Stimulated activated CD4-positive, alpha-beta T cell treated with anti-CD3 and anti-CD28 coated beads, Interleukin-15, amount 100 ng/mL, for 24 hours (primary cell): ENCODE measurements at regions not wholly inside any gene's neighbourhood (a gene's known extent, or its start where the extent isn't known, plus 50 kb on each side); places are given as distances from the start of the nearest gene placed in this dataset.

Experiments
- DNase-seq: peaks from one replicate; pipeline ENCODE4 v3.0.0-alpha.2; 2020

DNA sequence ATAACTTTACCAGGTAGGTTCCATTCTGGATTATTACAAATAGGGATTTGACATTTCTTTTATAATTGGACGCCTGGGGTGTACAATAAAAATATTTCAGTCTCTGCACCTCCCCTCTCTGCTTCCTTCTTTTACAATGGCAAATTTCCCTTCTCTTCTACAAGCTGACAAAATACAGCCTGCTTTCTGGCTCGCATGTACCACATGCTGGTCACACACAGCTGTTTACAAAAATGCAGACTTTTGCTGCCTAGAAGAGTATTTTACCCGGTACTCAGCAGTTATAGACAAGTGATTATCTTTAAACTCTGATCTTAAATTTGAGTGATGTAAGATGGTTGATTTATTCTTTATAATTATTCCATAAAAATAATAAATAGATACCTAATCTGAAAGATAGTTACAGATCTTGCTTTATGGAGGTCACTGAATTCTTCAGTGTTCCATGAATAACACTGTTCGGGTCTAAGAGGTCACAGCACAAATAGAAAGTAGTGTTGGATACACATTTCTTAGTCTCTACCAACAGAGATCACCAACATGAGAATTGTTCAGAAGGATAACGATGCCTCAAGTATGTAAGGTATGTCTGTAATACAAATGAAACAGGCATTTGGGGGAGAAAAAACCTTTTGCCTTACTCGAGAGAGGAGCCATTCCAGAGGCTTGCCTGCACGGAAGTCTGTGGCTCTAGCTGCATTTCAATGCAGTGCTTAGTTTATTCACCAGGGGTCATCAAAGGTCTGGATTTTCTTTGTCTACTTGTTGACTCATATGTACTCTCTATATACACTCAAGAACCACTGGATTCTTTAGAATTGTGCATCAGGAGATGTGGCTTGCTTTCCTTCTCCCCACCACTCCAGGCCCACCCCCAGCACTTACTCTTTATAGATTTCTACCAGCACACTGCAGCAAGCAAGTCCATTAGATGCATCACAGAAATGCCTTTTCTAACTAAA, 206.6 kb upstream of the RFX3 start:
- DNase-seq, result peak; percentile 49

DNA sequence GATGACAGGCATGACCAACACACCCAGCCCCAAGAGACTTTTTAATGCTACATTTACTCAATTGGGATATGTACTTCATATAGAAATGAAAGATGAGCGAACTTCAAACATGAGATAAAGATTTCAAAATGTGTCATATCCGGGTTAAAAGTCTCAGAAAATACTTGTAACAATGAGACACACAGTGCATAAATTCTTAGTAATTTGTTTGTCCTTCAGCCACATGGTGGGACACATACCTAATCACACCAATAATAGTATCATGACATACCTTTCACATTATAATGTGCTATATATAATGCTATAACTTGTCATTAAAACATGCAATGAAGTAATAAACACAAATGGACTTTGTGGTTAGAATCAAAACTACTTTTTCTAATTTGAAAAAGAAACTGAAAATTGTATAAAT, 204.7 kb upstream of the RFX3 start:
- DNase-seq, result no peak

DNA sequence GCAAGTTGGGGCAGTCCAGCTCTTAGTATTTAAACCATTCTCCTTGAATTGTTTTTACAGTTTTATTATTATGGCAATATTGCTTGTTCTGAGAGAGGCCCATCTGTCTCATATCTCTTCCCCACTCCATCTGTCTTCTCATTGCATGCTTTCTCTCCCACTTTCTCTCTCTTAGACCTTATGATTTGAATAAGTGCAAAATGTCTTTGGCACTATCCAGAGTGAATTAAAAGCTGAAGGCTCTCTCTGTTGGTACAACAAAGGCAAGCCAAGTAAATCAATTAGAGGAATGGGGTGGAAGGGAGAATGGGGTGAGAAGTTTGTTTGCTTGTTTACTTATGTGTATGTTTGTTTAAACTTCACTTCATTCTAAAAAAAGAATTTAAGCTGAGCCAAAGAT, 195.3 kb upstream of the RFX3 start:
- DNase-seq, result no peak

GRCh38 chr9:3719286-3719685, 193.5 kb upstream of the RFX3 start:
- no peak for DNase-seq

DNA sequence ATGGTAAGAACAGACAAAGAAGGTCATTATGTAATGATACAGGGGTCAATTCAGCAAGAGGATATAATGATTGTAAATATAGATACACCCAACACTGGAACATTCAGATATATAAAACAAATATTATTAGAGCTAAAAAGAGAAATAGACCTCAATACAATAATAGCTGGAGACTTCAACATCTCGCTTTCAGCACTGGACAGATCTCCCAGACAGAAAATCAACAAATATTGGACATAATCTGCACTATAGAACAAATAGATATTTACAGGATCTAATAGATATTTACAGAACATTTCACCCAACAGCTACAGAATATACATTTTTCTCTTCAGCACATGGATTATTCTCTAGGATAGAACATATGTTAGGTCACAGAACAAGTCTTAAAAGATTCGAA, 190.6 kb upstream of the RFX3 start:
- no peak for DNase-seq

DNA sequence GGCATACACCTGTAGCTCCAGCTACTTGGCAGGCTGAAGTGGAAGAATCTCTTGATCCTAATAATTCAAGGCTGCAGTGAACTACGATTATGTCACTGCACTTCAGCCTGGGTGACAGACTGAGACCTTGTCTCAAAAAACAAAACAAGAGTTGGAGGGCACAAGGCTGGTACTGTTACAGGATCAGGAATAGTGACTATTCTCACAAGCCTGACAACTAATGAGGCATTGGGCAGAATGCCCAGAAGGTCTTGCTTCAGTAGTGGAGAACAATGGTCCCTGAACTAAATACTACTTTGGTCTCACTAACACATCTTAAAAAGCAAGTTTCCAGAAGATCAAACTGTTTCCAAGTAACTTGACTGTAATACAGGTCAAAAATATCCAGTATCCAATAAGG, 182.9 kb upstream of the RFX3 start:
- no peak for DNase-seq

- DNase-seq, result no peak
Observed at GRCh38 chr9:3704890-3705289, 179.1 kb upstream of the RFX3 start.

GRCh38 chr9:3700772-3701171, 175.0 kb upstream of the RFX3 start:
- no peak for DNase-seq

GRCh38 chr9:3699883-3700282, 174.1 kb upstream of the RFX3 start:
- DNase-seq, result no peak

GRCh38 chr9:3698531-3698930, 172.7 kb upstream of the RFX3 start:
- no peak for DNase-seq

DNA sequence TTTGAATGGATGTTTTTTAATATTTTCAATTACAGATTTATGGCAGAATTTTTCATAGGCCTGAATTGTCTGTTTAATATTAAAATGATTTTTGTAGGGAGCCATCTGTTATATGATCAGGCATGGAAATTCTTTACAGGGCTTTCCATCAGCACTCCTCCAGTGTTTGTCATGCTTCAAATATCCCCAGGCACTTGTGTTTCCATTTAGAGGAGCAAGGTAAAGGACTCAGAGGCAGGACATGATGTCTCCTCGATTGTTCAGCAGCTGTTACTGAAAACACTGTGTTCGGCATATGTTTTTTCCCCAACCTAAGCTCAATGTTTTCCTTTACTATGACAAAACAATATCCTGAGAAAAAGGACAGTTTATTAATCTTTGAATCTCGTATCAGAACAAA, 172.3 kb upstream of the RFX3 start:
- DNase-seq, result no peak

DNA sequence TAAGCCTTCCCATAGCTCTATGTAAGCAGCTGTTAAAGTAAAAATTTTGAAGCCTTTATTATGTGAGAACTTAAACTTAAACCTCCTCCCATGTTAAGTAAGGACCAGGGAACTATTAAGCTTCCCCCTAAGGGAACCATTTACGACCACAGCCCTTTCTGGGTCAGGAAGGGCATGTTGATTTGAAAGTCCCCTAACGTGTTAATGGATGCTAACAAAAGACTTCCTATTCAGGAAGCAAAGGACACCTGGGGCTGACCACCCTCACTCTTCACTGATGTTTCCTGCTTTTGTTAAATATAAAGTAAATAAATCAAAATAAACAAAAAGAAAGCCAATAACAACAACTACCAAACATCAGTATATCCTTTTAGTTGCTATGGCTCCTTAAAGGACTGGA, 170.6 kb upstream of the RFX3 start:
- no peak for DNase-seq

- no peak for DNase-seq
Observed at GRCh38 chr9:3692606-3693005, 166.8 kb upstream of the RFX3 start.

DNA sequence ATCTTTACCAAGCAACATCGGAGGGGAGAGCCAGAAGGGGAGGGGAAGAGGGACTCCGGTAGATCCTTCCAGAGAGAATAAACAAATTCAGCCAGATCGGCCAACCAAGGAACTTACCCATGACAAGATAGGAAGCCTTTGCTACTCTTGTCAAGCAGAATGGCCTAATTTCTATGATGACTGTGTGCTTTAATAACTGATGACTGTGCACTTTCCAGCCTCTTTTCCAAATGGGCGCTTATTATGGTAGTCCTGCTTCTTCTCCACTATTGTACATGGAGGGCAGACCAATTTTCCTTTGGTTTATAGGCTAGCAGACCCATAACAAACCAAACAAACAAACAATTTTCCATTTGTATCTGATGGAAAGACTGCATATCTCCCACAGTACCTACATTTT, 163.8 kb upstream of the RFX3 start:
- DNase-seq, result no peak

DNA sequence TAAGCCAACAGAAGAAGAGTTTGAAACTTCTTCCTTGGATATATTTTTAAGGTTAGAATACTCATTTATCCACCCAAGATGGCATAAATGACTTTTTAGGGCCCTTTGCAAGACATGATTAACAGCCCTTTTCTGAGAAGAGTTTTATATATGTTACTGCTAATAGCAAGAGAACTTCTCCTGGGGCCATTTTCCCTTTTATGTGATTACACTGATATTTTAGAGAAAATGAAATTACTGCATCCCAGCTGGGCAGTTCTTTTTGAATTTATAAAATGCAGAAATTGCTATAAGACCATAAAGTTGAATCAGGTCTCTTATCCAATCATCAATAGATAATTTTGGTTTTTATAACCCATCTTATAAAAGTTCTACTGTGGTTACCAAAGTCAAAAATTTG, 161.3 kb upstream of the RFX3 start:
- no peak for DNase-seq

- DNase-seq, result no peak
Observed at GRCh38 chr9:3682186-3682585, 156.4 kb upstream of the RFX3 start.

- DNase-seq, result no peak
Observed at GRCh38 chr9:3677541-3677940, 151.7 kb upstream of the RFX3 start.

DNA sequence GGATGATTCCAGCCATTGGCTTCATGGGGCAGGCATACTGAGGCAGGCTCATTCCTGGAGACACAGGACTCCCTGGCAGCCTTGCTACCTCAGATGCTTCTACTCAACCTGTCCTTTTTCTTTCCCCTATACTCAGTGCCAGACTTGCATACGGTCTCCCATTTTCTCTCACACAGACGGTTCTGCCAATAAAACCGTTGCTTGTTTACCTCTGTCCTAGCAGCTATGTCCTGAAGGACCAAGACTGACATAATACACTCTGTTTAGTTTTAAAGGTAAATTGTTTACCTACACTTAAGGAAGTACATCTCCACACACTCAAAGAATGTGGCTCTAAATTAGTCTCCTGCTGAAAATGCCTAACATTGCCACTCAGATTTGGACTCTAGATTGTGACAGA, 151.0 kb upstream of the RFX3 start:
- DNase-seq, result no peak

DNA sequence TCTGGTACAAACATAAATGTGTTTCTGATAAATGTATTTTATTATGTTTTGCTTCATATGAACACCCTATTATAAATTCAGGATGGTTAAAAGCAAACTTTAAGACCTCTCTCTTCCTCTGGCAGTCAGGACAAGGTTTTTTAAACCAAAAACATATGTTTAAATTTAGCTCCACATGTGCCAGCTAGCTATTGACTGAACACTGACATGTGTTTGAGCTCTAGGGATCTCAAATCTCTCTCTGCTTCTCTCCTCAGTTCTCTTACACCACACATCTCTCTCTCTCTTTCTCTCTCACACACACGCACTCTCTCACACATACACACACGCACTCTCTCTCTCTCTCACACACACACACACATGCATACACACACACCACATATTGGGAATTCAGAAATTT, 150.1 kb upstream of the RFX3 start:
- DNase-seq, result no peak

DNA sequence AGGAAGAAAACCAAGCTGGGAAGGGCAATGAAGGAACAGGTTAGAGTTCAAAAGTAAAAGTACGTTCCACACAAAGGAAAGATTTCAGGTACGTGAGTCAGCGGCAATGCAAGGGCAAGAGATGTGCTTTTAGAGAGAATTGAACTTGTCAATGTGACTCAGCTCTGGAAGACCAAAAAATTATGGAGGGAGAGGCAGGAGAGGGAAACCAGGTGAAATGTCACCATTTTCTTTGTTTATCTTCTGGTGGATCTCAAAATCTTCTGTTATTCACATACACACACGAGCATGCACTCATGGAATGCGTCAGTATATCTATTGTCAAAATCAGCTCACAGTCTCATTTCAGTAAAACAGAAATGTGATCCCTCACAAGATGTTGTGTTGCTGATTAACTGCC, 148.8 kb upstream of the RFX3 start:
- no peak for DNase-seq

DNA sequence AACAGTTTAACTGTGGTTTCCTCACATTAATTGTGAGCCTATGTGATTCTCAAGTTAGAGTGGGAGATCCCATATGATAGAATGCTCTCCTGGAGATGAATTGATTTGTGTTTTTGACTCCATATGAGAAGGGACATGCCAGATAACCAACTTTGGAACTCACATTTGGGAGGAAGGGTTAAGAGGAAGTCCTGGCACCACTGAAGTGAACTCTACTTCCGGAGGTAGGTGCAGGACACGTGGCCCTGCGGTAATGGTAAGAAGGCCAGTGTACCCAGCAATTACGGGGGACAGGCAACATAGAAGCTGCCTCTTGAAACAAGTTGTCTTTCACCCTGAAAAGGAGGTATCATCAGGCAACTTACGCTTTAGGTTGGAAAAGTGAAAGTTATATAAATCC, 146.6 kb upstream of the RFX3 start:
- DNase-seq, result no peak

GRCh38 chr9:3664044-3664443, 138.2 kb upstream of the RFX3 start:
- DNase-seq, result no peak

- DNase-seq, result no peak
Observed at GRCh38 chr9:3662671-3663070, 136.9 kb upstream of the RFX3 start.

- DNase-seq, result no peak
Observed at GRCh38 chr9:3660936-3661335, 135.1 kb upstream of the RFX3 start.

DNA sequence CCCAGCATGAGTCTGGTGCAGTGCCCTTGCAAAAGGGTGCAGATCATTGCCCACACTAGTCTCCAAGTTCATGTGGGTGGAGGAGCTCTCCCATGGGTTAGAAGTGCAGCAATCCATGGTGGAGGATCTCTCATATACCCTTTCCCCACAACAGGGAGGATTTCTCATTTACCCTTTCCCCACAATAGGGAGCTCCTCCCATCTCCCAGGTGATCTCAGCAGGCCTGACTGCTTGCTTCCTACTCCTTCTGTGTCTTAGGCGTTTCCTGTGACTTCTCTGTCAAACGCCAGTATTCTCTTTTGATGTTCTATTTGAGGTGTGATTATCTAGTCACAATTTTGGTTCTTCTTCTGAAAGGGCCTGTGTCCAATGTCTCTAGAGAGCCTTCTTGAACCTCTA, 133.8 kb upstream of the RFX3 start:
- DNase-seq, result no peak
